ENCODE measurements at regions not wholly inside any gene's neighbourhood (a gene's known extent, or its start where the extent isn't known, plus 50 kb on each side); places are given as distances from the start of the nearest gene placed in this dataset.
"Not testable (repeated sequence)": the region's sequence is repeated elsewhere in the genome, so short reads cannot be mapped to it uniquely, and the experiment has no call there.

DNA sequence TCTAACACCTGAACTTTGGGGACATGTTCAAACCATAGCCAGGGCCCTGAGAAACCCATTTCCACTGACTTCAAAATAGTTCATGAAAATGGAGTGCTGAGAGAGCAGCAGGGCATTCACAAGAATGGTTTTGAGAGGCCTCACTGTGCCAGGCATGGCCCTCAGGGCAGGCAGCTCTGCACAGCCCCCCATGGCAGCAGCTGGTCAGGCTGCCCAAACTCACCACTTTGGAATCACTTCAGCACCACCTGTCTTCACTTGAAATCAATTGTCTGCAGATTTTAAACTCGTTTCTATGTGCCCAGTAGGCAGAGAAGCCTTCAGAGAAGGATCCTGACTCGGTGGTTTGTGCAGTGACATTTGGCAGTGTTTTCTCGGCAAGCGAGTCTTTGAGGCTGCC is 73.8 kb upstream of the SAMD11 start:
- TF ChIP-seq, protein P1, sequence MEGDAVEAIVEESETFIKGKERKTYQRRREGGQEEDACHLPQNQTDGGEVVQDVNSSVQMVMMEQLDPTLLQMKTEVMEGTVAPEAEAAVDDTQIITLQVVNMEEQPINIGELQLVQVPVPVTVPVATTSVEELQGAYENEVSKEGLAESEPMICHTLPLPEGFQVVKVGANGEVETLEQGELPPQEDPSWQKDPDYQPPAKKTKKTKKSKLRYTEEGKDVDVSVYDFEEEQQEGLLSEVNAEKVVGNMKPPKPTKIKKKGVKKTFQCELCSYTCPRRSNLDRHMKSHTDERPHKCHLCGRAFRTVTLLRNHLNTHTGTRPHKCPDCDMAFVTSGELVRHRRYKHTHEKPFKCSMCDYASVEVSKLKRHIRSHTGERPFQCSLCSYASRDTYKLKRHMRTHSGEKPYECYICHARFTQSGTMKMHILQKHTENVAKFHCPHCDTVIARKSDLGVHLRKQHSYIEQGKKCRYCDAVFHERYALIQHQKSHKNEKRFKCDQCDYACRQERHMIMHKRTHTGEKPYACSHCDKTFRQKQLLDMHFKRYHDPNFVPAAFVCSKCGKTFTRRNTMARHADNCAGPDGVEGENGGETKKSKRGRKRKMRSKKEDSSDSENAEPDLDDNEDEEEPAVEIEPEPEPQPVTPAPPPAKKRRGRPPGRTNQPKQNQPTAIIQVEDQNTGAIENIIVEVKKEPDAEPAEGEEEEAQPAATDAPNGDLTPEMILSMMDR (conservative IDR thresholded peaks at IDR 0.05; ENCODE audit: low read length), result not testable (repeated sequence)
- TF ChIP-seq EZH2phosphoT487 (IDR thresholded peaks at IDR 0.05; ENCODE audit: borderline replicate concordance), result not testable (repeated sequence)

All from Loucy (cell line).